OCI-LY1 (cell line): ENCODE measurements at regions not wholly inside any gene's neighbourhood (a gene's known extent, or its start where the extent isn't known, plus 50 kb on each side); places are given as distances from the start of the nearest gene placed in this dataset.

Experiments
- EZH2 ChIP-seq: fragments of 200-600 bp; sonication (generic), shearing (Covaris generic); IDR thresholded peaks from 2 replicates; pipeline ENCODE4 v1.8.0; 2017; ENCODE audit warnings: borderline replicate concordance, mixed run types, mild to moderate bottlenecking, antibody characterized with exemption, low read length, moderate library complexity, mixed read lengths
- TF ChIP-seq, protein P1 (sequence below): fragments of 200-600 bp; sonication (generic), shearing (Covaris generic); IDR thresholded peaks from 2 replicates; pipeline ENCODE4 v1.5.1; 2017; ENCODE audit warnings: mild to moderate bottlenecking, antibody characterized with exemption, low read length, moderate library complexity, mixed read lengths

GRCh38 chr6:98380589-98380988 lies 453.8 kb upstream of the POU3F2 start:
- TF ChIP-seq, protein P1, sequence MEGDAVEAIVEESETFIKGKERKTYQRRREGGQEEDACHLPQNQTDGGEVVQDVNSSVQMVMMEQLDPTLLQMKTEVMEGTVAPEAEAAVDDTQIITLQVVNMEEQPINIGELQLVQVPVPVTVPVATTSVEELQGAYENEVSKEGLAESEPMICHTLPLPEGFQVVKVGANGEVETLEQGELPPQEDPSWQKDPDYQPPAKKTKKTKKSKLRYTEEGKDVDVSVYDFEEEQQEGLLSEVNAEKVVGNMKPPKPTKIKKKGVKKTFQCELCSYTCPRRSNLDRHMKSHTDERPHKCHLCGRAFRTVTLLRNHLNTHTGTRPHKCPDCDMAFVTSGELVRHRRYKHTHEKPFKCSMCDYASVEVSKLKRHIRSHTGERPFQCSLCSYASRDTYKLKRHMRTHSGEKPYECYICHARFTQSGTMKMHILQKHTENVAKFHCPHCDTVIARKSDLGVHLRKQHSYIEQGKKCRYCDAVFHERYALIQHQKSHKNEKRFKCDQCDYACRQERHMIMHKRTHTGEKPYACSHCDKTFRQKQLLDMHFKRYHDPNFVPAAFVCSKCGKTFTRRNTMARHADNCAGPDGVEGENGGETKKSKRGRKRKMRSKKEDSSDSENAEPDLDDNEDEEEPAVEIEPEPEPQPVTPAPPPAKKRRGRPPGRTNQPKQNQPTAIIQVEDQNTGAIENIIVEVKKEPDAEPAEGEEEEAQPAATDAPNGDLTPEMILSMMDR = no peak
- TF ChIP-seq EZH2 = no peak
